Right ventricle myocardium superior (tissue), 1 donor: ENCODE measurements at regions not wholly inside any gene's neighbourhood (a gene's known extent, or its start where the extent isn't known, plus 50 kb on each side); places are given as distances from the start of the nearest gene placed in this dataset.
A peak's percentile ranks its signal among the peaks of the same experiment; 100 is the strongest.
"Not testable (repeated sequence)": the region's sequence is repeated elsewhere in the genome, so short reads cannot be mapped to it uniquely, and the experiment has no call there.

Experiments
- ATAC-seq: fragments of 200-7000 bp; cut with Tn5 transposase; one replicate; pipeline ENCODE4 v1.9.1; 2020; ENCODE audit warnings: mild to moderate bottlenecking; ENCODE audit not compliant: poor library complexity
- DNase-seq: peaks from one replicate; pipeline ENCODE4 v3.0.0-alpha.2; 2020
- intact Hi-C: fragments of 100-400 bp; cut with DNase I; formaldehyde crosslinking; loops from one replicate; pipeline ENCODE4 v1.11.2; 2022
- donor health status: DM: no; HTN: yes; CAD: no; lungs with severe emphysema.

DNA sequence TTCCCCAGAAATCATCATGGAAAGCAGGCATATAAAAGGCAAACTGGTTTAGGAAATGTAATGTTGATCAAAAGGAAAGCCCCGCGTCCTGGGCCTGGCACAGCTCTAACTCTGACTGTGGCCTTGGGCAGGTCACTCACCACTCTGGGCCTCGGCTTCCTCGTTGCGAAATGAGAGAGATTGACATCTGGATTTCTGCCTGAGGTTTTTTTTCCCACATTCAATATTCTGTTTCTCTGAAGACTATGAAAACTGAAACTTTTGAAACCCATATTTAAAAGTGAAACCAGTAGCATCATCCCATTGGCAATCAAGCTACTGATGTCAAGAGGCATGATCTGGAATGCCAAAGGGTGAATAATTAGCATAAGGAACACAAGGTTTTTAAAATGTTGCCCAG, 369.7 kb upstream of the NPVF start:
- intact Hi-C loops = no loop called here
- ATAC-seq = peak; percentile 49
- DNase-seq = peak; percentile 41

GRCh38 chr7:25598765-25599164, 370.5 kb upstream of the NPVF start:
- ATAC-seq (no peak), DNase-seq (no peak)
- intact Hi-C loops = no loop called here

GRCh38 chr7:25600262-25600920, 372.1 kb upstream of the NPVF start:
- intact Hi-C loops = no loop called here
- no peak for ATAC-seq
- no peak for DNase-seq

DNA sequence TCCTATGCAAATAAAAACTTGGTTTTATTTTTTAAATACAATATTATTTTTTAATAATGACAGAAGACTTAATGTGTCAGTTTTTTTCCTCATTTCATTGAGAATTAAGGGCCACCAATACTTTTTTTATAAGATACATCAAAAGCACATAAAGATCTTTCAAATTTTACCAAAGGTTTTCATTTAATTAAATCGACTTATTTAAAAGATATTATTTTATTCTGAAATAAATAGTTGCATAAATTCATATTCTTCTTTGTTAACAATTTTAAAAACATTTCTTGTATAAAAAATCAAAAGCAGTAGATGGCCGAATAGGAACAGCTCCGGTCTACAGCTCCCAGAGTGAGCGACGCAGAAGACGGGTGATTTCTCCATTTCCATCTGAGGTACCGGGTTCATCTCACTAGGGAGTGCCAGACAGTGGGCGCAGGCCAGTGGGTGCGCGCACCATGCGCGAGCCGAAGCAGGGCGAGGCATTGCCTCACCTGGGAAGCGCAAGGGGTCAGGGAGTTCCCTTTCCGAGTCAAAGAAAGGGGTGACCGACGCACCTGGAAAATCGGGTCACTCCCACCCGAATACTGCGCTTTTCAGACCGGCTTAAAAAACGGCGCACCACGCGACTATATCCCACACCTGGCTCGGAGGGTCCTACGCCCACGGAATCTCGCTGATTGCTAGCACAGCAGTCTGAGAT, 374.6 kb upstream of the NPVF start:
- ATAC-seq, DNase-seq, intact Hi-C loops: not testable (repeated sequence)

DNA sequence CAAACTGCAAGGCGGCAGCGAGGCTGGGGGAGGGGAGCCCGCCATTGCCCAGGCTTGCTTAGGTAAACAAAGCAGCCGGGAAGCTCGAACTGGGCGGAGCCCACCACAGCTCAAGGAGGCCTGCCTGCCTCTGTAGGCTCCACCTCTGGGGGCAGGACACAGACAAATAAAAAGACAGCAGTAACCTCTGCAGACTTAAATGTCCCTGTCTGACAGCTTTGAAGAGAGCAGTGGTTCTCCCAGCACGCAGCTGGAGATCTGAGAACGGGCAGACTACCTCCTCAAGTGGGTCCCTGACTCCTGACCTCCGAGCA, 375.1 kb upstream of the NPVF start:
- DNase-seq, ATAC-seq, intact Hi-C loops: not testable (repeated sequence)

DNA sequence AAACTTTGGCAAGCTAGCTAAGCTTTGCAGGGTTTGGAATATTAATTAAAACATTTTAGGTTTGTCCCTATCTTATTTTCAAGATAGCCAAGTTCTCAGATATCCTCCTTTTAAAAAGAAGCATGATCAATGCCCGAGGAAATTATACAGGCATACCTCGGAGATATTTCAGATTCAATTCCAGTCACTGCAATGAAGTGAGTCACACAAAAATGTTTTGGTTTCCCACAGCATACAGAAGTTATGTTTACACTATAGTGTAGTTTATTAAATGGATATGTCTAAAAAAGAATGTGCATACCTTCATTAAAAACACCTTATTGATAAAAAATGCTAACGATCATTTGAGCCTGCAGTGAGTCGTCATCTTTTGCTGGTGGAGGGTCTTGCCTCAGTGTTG, 382.9 kb upstream of the NPVF start:
- intact Hi-C loops = no loop called here
- DNase-seq = no peak
- no peak for ATAC-seq

DNA sequence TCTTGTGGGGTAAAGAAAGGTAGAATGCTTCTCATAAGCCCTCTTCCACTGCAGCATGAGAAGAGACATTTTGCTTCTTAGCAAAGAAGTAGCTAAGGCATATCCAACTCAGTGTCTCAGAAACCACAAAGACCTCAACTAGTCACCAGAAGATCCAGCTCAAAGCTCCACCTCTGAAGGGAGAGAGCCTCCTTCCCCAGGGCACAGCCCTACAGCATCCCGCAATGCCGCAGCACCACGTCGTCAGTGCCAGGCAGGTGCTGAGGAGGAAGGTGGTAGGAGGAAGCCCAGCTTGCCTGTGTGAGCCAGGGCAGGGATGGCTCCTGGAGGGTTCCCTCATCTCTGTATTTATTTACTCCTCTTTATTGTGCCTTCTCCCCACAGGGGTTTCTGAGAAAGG, 385.6 kb upstream of the NPVF start:
- DNase-seq (no peak), ATAC-seq (no peak)
- intact Hi-C loops = no loop called here

- ATAC-seq = peak; percentile 56
- no peak for DNase-seq
- intact Hi-C loops = no loop called here
These were observed 386.1 kb upstream of the NPVF start for GRCh38 chr7:25614415-25614814.

- intact Hi-C loops = no loop called here
- DNase-seq = no peak
- ATAC-seq = peak; percentile 76
These were observed 386.7 kb upstream of the NPVF start for GRCh38 chr7:25615003-25615402.

- ATAC-seq (no peak), DNase-seq (no peak)
- intact Hi-C loops = no loop called here
These were observed 387.3 kb upstream of the NPVF start for GRCh38 chr7:25615593-25615992.

- ATAC-seq (no peak), DNase-seq (no peak)
- intact Hi-C loops = no loop called here
These were observed 388.9 kb upstream of the NPVF start for GRCh38 chr7:25617214-25617613.

DNA sequence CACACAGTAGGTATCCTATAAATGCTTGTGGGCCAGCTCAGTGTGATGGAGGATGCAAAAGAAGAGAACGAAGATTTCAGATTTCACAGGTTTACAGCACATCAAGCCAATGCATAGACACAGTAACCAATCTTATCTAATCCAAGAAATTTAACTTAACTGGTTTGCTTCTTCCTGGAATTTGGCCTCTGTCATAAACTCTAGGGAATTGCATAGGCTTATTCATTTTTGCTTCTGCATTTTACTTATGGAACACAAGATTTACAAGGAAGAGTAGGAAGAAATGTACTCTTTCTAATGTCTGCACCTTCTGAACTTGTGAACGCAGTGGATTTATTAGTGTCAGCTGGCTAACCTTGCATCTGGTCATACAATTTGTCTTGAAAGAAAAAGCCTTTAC, 389.4 kb upstream of the NPVF start:
- no peak for DNase-seq
- intact Hi-C loops = no loop called here
- ATAC-seq = no peak

DNA sequence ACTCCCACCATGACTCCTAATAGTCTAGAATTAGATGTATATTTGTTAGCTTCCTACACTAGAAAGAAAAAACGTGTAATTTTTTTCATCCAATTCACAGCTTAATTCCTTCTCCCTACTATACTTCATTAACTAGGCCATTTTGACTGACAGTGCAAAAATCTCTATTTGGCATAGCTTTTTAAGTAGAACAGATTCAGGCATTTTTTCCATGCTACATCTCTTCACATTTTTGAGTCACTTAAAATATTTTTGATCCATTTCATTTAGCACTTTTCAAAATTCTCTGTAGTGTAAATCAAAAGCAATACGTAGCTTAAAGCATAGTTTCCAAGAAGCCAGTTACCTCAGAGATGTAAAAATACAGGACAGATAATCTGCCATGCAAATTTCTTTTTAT, 391.1 kb upstream of the NPVF start:
- DNase-seq = no peak
- intact Hi-C loops = no loop called here
- no peak for ATAC-seq

- DNase-seq = peak; percentile 52
- intact Hi-C loops = no loop called here
- ATAC-seq = peak; percentile 66
These were observed 391.9 kb upstream of the NPVF start for GRCh38 chr7:25619963-25620799.

DNA sequence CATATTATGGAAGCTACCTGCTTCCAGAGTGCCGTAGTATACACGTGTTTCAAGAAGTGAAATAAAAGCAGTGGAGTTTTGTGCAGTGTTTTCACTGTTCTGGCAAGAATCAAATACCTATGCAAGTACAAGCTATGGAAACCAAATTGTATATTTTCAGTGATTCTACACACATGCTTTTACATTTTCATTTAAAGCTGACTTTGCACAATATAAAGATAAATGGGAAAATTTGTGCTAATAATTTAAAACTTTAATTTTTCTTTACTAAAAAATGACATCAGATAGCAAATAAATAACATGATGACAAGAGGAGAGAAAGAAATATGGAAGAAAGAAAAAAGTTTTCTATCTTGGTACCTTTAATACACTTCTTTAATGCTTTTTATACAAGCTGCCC, 393.7 kb upstream of the NPVF start:
- DNase-seq = no peak
- intact Hi-C loops = no loop called here
- no peak for ATAC-seq

- no peak for DNase-seq
- ATAC-seq = no peak
- intact Hi-C loops = no loop called here
These were observed 394.4 kb upstream of the NPVF start for GRCh38 chr7:25622695-25623094.

DNA sequence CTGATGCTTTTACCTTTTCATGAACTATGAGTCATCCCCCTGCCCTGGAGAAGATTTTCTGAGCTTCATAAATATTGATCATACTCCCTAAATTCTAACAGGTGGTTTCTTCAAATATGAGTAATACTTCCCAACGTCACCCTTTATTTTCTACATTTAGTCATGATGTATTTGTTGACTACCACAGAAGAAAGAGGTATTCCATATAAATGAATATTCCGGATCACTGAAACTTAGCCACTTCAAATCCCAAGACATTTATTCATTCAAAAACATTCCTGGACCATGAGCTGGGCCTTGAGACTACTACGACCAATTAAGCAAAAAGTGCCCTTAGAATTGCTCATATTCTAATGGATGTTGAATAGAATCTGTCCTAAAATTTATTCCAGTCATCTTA, 395.8 kb upstream of the NPVF start:
- no peak for DNase-seq
- no peak for ATAC-seq
- intact Hi-C loops = no loop called here

DNA sequence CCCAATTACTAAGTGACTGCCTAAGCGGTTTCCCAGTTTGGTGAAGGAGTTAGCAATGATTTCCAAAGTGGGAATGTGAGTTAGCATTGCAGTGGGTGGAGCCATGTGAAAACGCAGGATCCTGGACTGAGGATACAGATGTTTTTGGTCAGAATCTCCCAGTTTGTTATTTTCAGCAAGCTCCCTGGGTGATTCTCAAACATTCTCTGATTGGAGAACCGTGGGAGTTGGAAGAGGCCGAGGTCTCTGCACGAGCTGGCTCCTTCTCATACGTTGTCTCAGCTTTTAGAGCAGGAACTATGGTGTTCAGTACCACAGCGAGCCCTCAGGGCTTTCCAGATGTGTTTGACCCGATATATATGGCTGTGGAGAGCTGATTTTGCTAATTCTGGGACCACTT, 396.5 kb upstream of the NPVF start:
- ATAC-seq (peak; percentile 85), DNase-seq (peak; percentile 59)
- intact Hi-C loops = no loop called here

- intact Hi-C loops = no loop called here
- ATAC-seq = no peak
- DNase-seq = no peak
These were observed 397.2 kb upstream of the NPVF start for GRCh38 chr7:25625306-25625992.
